ENCODE measurements at regions not wholly inside any gene's neighbourhood (a gene's known extent, or its start where the extent isn't known, plus 50 kb on each side); places are given as distances from the start of the nearest gene placed in this dataset.

GRCh38 chr3:117556646-117557407, 847.2 kb downstream of the TUSC7 start:
- no peaks in the 10 kb centered on the region for H4K20me1 ChIP-seq (replicated peaks in 1 of 2; ENCODE audit: control insufficient read depth in 1 of 2, insufficient read depth in 2 of 2, low read length in 2 of 2)
- no peak overlapping the region for H4K5ac ChIP-seq (ENCODE audit: insufficient read length, low read depth, low read length)
- 66% methylated on average over 2 of the region's 2 CpGs; no CpG with 5 or more reads in 1 of the 2 experiments for WGBS, 2 experiments (ENCODE audit: extremely low coverage in 1 of 2, insufficient coverage in 1 of 2, insufficient read length in 1 of 2, insufficient replicate concordance in 2 of 2, low coverage in 1 of 2, low lambda C conversion rate in 2 of 2, missing lambda C conversion rate in 1 of 2)
- H3K4ac ChIP-seq (replicated peaks; ENCODE audit: insufficient read length, low read depth, low read length) = no peak overlapping the region
- H4K91ac ChIP-seq (replicated peaks; ENCODE audit: insufficient read length, low read length) = no peak overlapping the region
- no peak overlapping the region for H2BK5ac ChIP-seq (ENCODE audit: low read depth, low read length)
- H3K79me1 ChIP-seq (ENCODE audit: low read depth, low read length) = no peaks in the 10 kb centered on the region
- no peak overlapping the region for H2BK12ac ChIP-seq (ENCODE audit: low read depth, low read length)
- H3K36me3 ChIP-seq (ENCODE audit: control insufficient read depth in 2 of 4, insufficient read depth in 4 of 4, low read length in 3 of 4) = no peaks in the 10 kb centered on the region
- FAIRE-seq (no peak), DNase-seq (ENCODE audit: low read depth in 1 of 2, low spot score in 2 of 2) (no peak)
- peaks cover 0 to 2% (median 0%) of the 10 kb centered on the region in 4 experiments; a peak in 1 of 7 replicates for H3K27me3 ChIP-seq (replicated peaks in 1 of 4; ENCODE audit: control insufficient read depth in 3 of 4, extremely low read depth in 1 of 4, insufficient read depth in 3 of 4, low read length in 3 of 4)
- H3K4me3 ChIP-seq (ENCODE audit: extremely low read depth in 1 of 4, insufficient read depth in 2 of 4, low read depth in 3 of 4, low read length in 4 of 4) = no peak overlapping the region
- no peaks in the 10 kb centered on the region for H3K4me1 ChIP-seq (replicated peaks in 1 of 4; ENCODE audit: control insufficient read depth in 3 of 4, insufficient read depth in 4 of 4, low read length in 3 of 4)
- ChIA-PET CTCF (ENCODE audit: partially characterized antibody) (interaction anchor here (0.7 kb wide), 1 partner anchor 248 kb away, joined by 4 read pairs; no protein-coding TSS in a partner anchor), POLR2A (ENCODE audit: partially characterized antibody) (no interaction called here)
- no peak overlapping the region for H3K18ac ChIP-seq (ENCODE audit: extremely low read depth, low read length)
- no peak overlapping the region for H3K14ac ChIP-seq (ENCODE audit: insufficient read length)
- no peak overlapping the region for H3K27ac ChIP-seq (ENCODE audit: low read depth, low read length)
- TF ChIP-seq MAFK (IDR thresholded peaks at IDR 0.05; ENCODE audit: low read depth, low read length) (peak; percentile 46; the same call in 1 of the 2 replicates), ZNF274 (IDR thresholded peaks at IDR 0.05; ENCODE audit: borderline replicate concordance, extremely low read depth, low read length) (no peak)
- no peak overlapping the region for H3K4me2 ChIP-seq (ENCODE audit: insufficient read depth in 1 of 2, low read depth in 2 of 2, low read length in 2 of 2)
- no peak overlapping the region for H4K8ac ChIP-seq (ENCODE audit: extremely low read depth, insufficient read depth, low read length)
- H3K9ac ChIP-seq (replicated peaks in 1 of 4; ENCODE audit: extremely low read depth in 1 of 4, low read depth in 3 of 4, low read length in 3 of 4) = no peak overlapping the region
- no peak overlapping the region for H3K23ac ChIP-seq (ENCODE audit: insufficient read length)
- no peaks in the 10 kb centered on the region for H3K23me2 ChIP-seq (ENCODE audit: low read depth, low read length)
- H2BK120ac ChIP-seq (replicated peaks; ENCODE audit: low read depth, low read length) = no peak overlapping the region
- no peak overlapping the region for H2BK15ac ChIP-seq (ENCODE audit: low read length)
- H2BK20ac ChIP-seq (ENCODE audit: low read length) = no peak overlapping the region
- H3K56ac ChIP-seq (replicated peaks; ENCODE audit: insufficient read length, low read depth, low read length) = no peak overlapping the region
- no peaks in the 10 kb centered on the region for H3K9me3 ChIP-seq (ENCODE audit: insufficient read depth in 2 of 2, low read depth in 1 of 2, low read length in 1 of 2)
- H2AK5ac ChIP-seq (ENCODE audit: low read depth, low read length) = no peak overlapping the region
- H2AFZ ChIP-seq (ENCODE audit: low read length) = no peak overlapping the region
- no peaks in the 10 kb centered on the region for H3K79me2 ChIP-seq (ENCODE audit: control insufficient read depth in 1 of 2, insufficient read depth in 2 of 2, low read length in 2 of 2)
